Pancreas (tissue), 10 donors: ENCODE measurements at regions not wholly inside any gene's neighbourhood (a gene's known extent, or its start where the extent isn't known, plus 50 kb on each side); places are given as distances from the start of the nearest gene placed in this dataset.

Experiments used
- ATAC-seq, 4 donors: fragments of 200-7000 bp; cut with Tn5 transposase; one replicate each; pipeline versions ENCODE4 v1.8.0 to v1.9.1; 2020; ENCODE audit warnings: mild to moderate bottlenecking in 4 of 4, moderate library complexity in 4 of 4
- DNase-seq, 6 donors: peaks; one replicate each; pipeline ENCODE4 v3.0.0-alpha.2; 2020
- FAIRE-seq: peaks from 2 replicates; lab custom pipeline; 2012; peaks lifted over from hg19 to GRCh38; lab: Jason Lieb, UNC
- H3K27ac ChIP-seq, 4 donors: fragments of 200-600 bp; sonication (generic); 1 replicate in 3 of 4; 2 replicates in 1 of 4; pipeline versions ENCODE4 v1.5.0 to v1.8.0; 2020
- H3K27me3 ChIP-seq, 4 donors: fragments of 200-600 bp; one replicate each; pipeline ENCODE4 v1.8.0; 2021
- H3K36me3 ChIP-seq, 3 donors: fragments of 200-600 bp; sonication (generic) in 1 of 3; one replicate each; pipeline versions ENCODE4 v1.5.0 to v1.8.0; 2020 to 2021
- H3K4me1 ChIP-seq, 3 donors: fragments of 200-600 bp; one replicate each; pipeline ENCODE4 v1.8.0; 2021
- H3K4me3 ChIP-seq, 4 donors: fragments of 200-600 bp; sonication (generic) in 2 of 4; one replicate each; pipeline versions ENCODE4 v1.5.0 to v1.8.0; 2020 to 2021
- H3K9me3 ChIP-seq, 4 donors: fragments of 200-600 bp; one replicate each; pipeline ENCODE4 v1.8.0; 2021
- CTCF ChIP-seq, 4 donors: fragments of 200-600 bp; sonication (generic) in 3 of 4; IDR thresholded peaks; one replicate each; pipeline versions ENCODE4 v1.5.0 to v1.8.0; 2021; ENCODE audit warnings: antibody characterized with exemption in 4 of 4
- WGBS, 2 donors: extraction: QIAGEN DNeasy Blood & Tissue Kit; methylation state at CpG; one replicate each; pipeline ENCODE4 v1.1.7; 2013; 5-methylcytosine and 5-hydroxymethylcytosine counted together
- intact Hi-C, 3 donors: fragments of 100-400 bp; cut with DNase I; formaldehyde crosslinking; loops; one replicate each; pipeline versions ENCODE4 v1.11.1 to v1.14.2; 2022
- donor health status: healthy with polysubstance abuse.
- donor health status: DM: no; HTN: no; CAD: no; lungs with moderate emphysema.
- donor health status: DM: no; HTN: no; CAD: no.
- donor health status: control.
- donor health status: control.
- donor health status: Bipolar disorder and iron deficiency.
- donor health status: DM: yes; HTN: yes; CAD: no.
- donor health status: DM: no; HTN: no; CAD: no.
- donor health status: DM: no; HTN: no; CAD: no.
- donor health status: DM: yes; HTN: yes; CAD: no.

- no peak for ATAC-seq
- Histone ChIP-seq H3K4me3 (no peak overlapping the region), H3K27ac (no peak overlapping the region), H3K4me1 (peaks cover 0 to under 1% (median under 1%) of the 10 kb centered on the region in 3 donors), H3K27me3 (no peaks in the 10 kb centered on the region), H3K36me3 (no peaks in the 10 kb centered on the region), H3K9me3 (no peaks in the 10 kb centered on the region)
- no peak for FAIRE-seq
- no peak for DNase-seq
- WGBS, 2 donors: 65 to 69% methylated on average over 11 of the region's 11 CpGs
- no peak for TF ChIP-seq CTCF (IDR thresholded peaks at IDR 0.05)
- intact Hi-C loops: no loop called here
Observed at GRCh38 chr1:233473549-233474204, 140.2 kb upstream of the KCNK1 start.

- DNase-seq: no peak
- no peaks in the 10 kb centered on the region for H3K27me3 ChIP-seq
- H3K27ac ChIP-seq: no peak overlapping the region
- ATAC-seq: no peak
- H3K4me1 ChIP-seq: peaks cover 8 to 14% (median 12%) of the 10 kb centered on the region in 3 donors
- H3K36me3 ChIP-seq: no peaks in the 10 kb centered on the region
- no peak for FAIRE-seq
- no peak overlapping the region for H3K4me3 ChIP-seq
- intact Hi-C loops: no loop called here
- no peak for TF ChIP-seq CTCF (IDR thresholded peaks at IDR 0.05)
- no peaks in the 10 kb centered on the region for H3K9me3 ChIP-seq
Observed at GRCh38 chr1:233477359-233477758, 136.5 kb upstream of the KCNK1 start.

- peaks cover 8 to 14% (median 12%) of the 10 kb centered on the region in 3 donors for H3K4me1 ChIP-seq
- peak overlapping the region in 1 of 4 donors; percentile 1 for H3K27ac ChIP-seq
- TF ChIP-seq CTCF (IDR thresholded peaks at IDR 0.05): no peak
- FAIRE-seq (no peak), DNase-seq (peak in 2 of 6 donors; percentile 16 to 39), ATAC-seq (peak; percentile 66 to 79 (median 73))
- no peak overlapping the region for H3K4me3 ChIP-seq
- WGBS, 2 donors: 53 to 57% methylated on average over 2 of the region's 2 CpGs
- intact Hi-C loops: no loop called here
- no peaks in the 10 kb centered on the region for H3K27me3 ChIP-seq
- H3K36me3 ChIP-seq: no peaks in the 10 kb centered on the region
- no peaks in the 10 kb centered on the region for H3K9me3 ChIP-seq
Observed at GRCh38 chr1:233478611-233479010, 135.3 kb upstream of the KCNK1 start.

GRCh38 chr1:233479110-233479890 lies 134.6 kb upstream of the KCNK1 start:
- H3K4me1 ChIP-seq: peaks cover 8 to 14% (median 12%) of the 10 kb centered on the region in 3 donors
- H3K4me3 ChIP-seq: no peak overlapping the region
- ATAC-seq (peak; percentile 85 to 91 (median 89)), FAIRE-seq (no peak), DNase-seq (no peak)
- intact Hi-C loops: no loop called here
- H3K36me3 ChIP-seq: no peaks in the 10 kb centered on the region
- H3K9me3 ChIP-seq: no peaks in the 10 kb centered on the region
- WGBS, 2 donors: 14 to 19% methylated on average over 4 of the region's 4 CpGs
- TF ChIP-seq CTCF (IDR thresholded peaks at IDR 0.05): no peak
- H3K27ac ChIP-seq: peak overlapping the region in 1 of 4 donors; percentile 1
- no peaks in the 10 kb centered on the region for H3K27me3 ChIP-seq

GRCh38 chr1:233480198-233480597 lies 133.7 kb upstream of the KCNK1 start:
- Histone ChIP-seq H3K27ac (no peak overlapping the region), H3K9me3 (no peaks in the 10 kb centered on the region), H3K27me3 (no peaks in the 10 kb centered on the region), H3K4me3 (no peak overlapping the region), H3K36me3 (no peaks in the 10 kb centered on the region), H3K4me1 (peaks cover 8 to 14% (median 12%) of the 10 kb centered on the region in 3 donors)
- no peak for TF ChIP-seq CTCF (IDR thresholded peaks at IDR 0.05)
- intact Hi-C loops: no loop called here
- DNase-seq: no peak
- 88 to 94% methylated on average over 7 of the region's 7 CpGs for WGBS, 2 donors
- no peak for FAIRE-seq
- ATAC-seq: no peak
